ENCODE measurements at regions not wholly inside any gene's neighbourhood (a gene's known extent, or its start where the extent isn't known, plus 50 kb on each side); places are given as distances from the start of the nearest gene placed in this dataset.

- TF ChIP-seq, protein P1, sequence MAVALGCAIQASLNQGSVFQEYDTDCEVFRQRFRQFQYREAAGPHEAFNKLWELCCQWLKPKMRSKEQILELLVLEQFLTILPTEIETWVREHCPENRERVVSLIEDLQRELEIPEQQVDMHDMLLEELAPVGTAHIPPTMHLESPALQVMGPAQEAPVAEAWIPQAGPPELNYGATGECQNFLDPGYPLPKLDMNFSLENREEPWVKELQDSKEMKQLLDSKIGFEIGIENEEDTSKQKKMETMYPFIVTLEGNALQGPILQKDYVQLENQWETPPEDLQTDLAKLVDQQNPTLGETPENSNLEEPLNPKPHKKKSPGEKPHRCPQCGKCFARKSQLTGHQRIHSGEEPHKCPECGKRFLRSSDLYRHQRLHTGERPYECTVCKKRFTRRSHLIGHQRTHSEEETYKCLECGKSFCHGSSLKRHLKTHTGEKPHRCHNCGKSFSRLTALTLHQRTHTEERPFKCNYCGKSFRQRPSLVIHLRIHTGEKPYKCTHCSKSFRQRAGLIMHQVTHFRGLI (tag by site-specific recombination; IDR thresholded peaks at IDR 0.05), result no peak
- TF ChIP-seq ZNF140 (tag by site-specific recombination; IDR thresholded peaks at IDR 0.05) (no peak), PRDM6 (tag by site-specific recombination; IDR thresholded peaks at IDR 0.05) (no peak), KLF9 (tag by site-specific recombination; IDR thresholded peaks at IDR 0.05; ENCODE audit: low read depth) (no peak), SP2 (tag by site-specific recombination; IDR thresholded peaks at IDR 0.05) (no peak), ZNF623 (tag by site-specific recombination; IDR thresholded peaks at IDR 0.05) (no peak), ZNF76 (tag by site-specific recombination; IDR thresholded peaks at IDR 0.05; ENCODE audit: borderline replicate concordance, low read depth) (no peak), ZNF341 (tag by site-specific recombination; IDR thresholded peaks at IDR 0.05; ENCODE audit: low read depth) (no peak)
These were observed 165.5 kb upstream of the PDE5A start (continued) for GRCh38 chr4:119794113-119794512.

DNA sequence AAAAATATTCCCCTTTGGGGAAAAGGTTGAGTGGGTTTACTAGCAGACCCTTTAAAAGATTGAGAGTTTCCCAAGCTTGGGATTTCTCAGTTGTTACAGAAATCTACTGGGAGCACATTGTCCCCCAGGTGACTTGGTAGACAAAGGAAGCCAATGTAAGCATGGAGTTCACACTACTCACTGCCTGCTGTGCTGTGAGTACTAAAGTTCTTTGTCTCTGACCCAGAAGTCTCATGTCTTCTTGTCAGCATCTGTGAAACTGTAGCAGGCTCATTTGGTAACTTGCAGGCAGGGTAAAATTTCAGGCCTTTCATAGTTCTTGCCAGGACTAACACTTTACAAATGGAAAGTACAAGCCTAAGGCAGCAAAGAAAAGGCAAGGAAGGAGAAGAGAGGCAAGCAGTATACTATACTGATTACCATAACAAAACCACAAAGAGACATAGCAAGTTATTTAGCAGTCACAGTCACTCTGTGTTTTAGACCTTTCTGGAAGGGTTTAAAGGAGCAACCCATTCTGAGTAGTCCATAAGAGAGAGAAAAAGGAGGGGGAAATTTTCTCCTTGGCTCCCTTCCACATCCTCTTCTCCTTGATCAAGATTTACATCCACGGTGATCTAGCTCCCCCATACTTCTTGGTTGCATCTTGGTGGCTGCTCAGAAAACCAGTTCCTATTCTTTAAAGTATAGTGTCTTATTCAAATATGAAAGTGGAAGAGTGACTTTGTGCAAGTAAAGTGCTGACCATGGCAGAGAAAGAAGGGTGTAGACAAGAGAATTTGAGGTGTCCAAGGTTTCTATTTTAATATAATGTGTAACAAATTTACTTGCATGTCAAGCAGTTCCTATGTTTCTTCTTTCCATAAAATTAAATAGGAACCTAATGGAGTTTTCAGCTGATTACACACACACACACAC lies 160.0 kb upstream of the PDE5A start:
- TF ChIP-seq ZNF514 (tag by site-specific recombination; IDR thresholded peaks at IDR 0.05), result no peak
- TF ChIP-seq PRDM6 (tag by site-specific recombination; IDR thresholded peaks at IDR 0.05), result no peak
- no peak for TF ChIP-seq ZXDB (tag by site-specific recombination; IDR thresholded peaks at IDR 0.05)
- no peak for TF ChIP-seq ZNF155 (tag by site-specific recombination; IDR thresholded peaks at IDR 0.05)
- no peak for TF ChIP-seq ZNF639 (tag by site-specific recombination; IDR thresholded peaks at IDR 0.05)
- no peak for TF ChIP-seq ZNF830 (tag by site-specific recombination; IDR thresholded peaks at IDR 0.05; ENCODE audit: low read depth)
- TF ChIP-seq ZNF157 (tag by site-specific recombination; IDR thresholded peaks at IDR 0.05), result no peak
- TF ChIP-seq ZNF580 (tag by site-specific recombination; IDR thresholded peaks at IDR 0.05), result no peak
- TF ChIP-seq ZNF18 (tag by site-specific recombination; IDR thresholded peaks at IDR 0.05), result no peak
- Histone ChIP-seq H3K36me3 (ENCODE audit: control insufficient read depth in 2 of 2, insufficient read depth in 1 of 2, low read length in 2 of 2) (no peaks in the 10 kb centered on the region), H3K9me3 (ENCODE audit: control insufficient read depth, insufficient read depth, low read depth, low read length) (no peaks in the 10 kb centered on the region), H3K27ac (ENCODE audit: extremely low read depth, low read depth, low read length) (no peak overlapping the region), H3K4me3 (ENCODE audit: low read depth, low read length) (no peak overlapping the region), H3K4me1 (ENCODE audit: control insufficient read depth, insufficient read depth, low read length) (no peaks in the 10 kb centered on the region)
- CTCF ChIA-PET, result interaction anchor here (1.0 kb wide), 1 partner anchor 155 kb away, joined by 3 read pairs; no protein-coding TSS in a partner anchor
- POLR2A ChIA-PET, result no interaction called here

Measured in HEK293 (cell line).